ENCODE measurements at regions not wholly inside any gene's neighbourhood (a gene's known extent, or its start where the extent isn't known, plus 50 kb on each side); places are given as distances from the start of the nearest gene placed in this dataset.

- Histone ChIP-seq H3K4me2 (ENCODE audit: low read depth, low read length) (no peak overlapping the region), H3K4me1 (ENCODE audit: low read length) (no peaks in the 10 kb centered on the region), H3F3A (ENCODE audit: insufficient read depth, low read length) (no peaks in the 10 kb centered on the region), H3K79me2 (ENCODE audit: low read length) (no peaks in the 10 kb centered on the region), H4K20me1 (ENCODE audit: insufficient read depth, low read length) (no peaks in the 10 kb centered on the region), H2AFZ (ENCODE audit: low read length) (no peak overlapping the region), H3K27ac (ENCODE audit: low read length) (no peak overlapping the region), H3K4me3 (ENCODE audit: low read length) (no peak overlapping the region), H3K9ac (ENCODE audit: low read length) (no peak overlapping the region), H3K9me3 (replicated peaks; ENCODE audit: insufficient read depth, low read length) (no peaks in the 10 kb centered on the region), H3K36me3 (replicated peaks; ENCODE audit: insufficient read depth, low read length) (no peaks in the 10 kb centered on the region), H3K9me2 (replicated peaks; ENCODE audit: insufficient read depth, low read length) (no peaks in the 10 kb centered on the region), H3K27me3 (replicated peaks; ENCODE audit: insufficient read depth, low read length) (no peaks in the 10 kb centered on the region)
- TF ChIP-seq CTCF (IDR thresholded peaks at IDR 0.05; ENCODE audit: low read length) (no peak), EZH2phosphoT487 (IDR thresholded peaks at IDR 0.05; ENCODE audit: low read length) (no peak), EZH2 (optimal IDR thresholded peaks at IDR 0.05; ENCODE audit: low read depth, low read length) (no peak)
- DNase-seq, result no peak
Observed at GRCh38 chr2:106307860-106308259, 113.8 kb upstream of the UXS1 start.

GRCh38 chr2:106306387-106306786 is 112.3 kb upstream of the UXS1 start:
- H3K9me2 ChIP-seq (replicated peaks; ENCODE audit: insufficient read depth, low read length), result no peaks in the 10 kb centered on the region
- H3K4me2 ChIP-seq (ENCODE audit: low read depth, low read length), result no peak overlapping the region
- H3F3A ChIP-seq (ENCODE audit: insufficient read depth, low read length), result no peaks in the 10 kb centered on the region
- no peak for DNase-seq
- H2AFZ ChIP-seq (ENCODE audit: low read length), result no peak overlapping the region
- no peaks in the 10 kb centered on the region for H3K36me3 ChIP-seq (replicated peaks; ENCODE audit: insufficient read depth, low read length)
- H3K9ac ChIP-seq (ENCODE audit: low read length), result no peak overlapping the region
- no peaks in the 10 kb centered on the region for H3K9me3 ChIP-seq (replicated peaks; ENCODE audit: insufficient read depth, low read length)
- no peaks in the 10 kb centered on the region for H4K20me1 ChIP-seq (ENCODE audit: insufficient read depth, low read length)
- H3K4me1 ChIP-seq (ENCODE audit: low read length), result no peaks in the 10 kb centered on the region
- TF ChIP-seq CTCF (IDR thresholded peaks at IDR 0.05; ENCODE audit: low read length) (no peak), EZH2 (optimal IDR thresholded peaks at IDR 0.05; ENCODE audit: low read depth, low read length) (no peak), EZH2phosphoT487 (IDR thresholded peaks at IDR 0.05; ENCODE audit: low read length) (no peak)
- H3K4me3 ChIP-seq (ENCODE audit: low read length), result no peak overlapping the region
- H3K27ac ChIP-seq (ENCODE audit: low read length), result no peak overlapping the region
- H3K79me2 ChIP-seq (ENCODE audit: low read length), result no peaks in the 10 kb centered on the region
- no peaks in the 10 kb centered on the region for H3K27me3 ChIP-seq (replicated peaks; ENCODE audit: insufficient read depth, low read length)

GRCh38 chr2:106304612-106305184 is 110.6 kb upstream of the UXS1 start:
- Histone ChIP-seq H3K4me2 (ENCODE audit: low read depth, low read length) (no peak overlapping the region), H3K4me3 (ENCODE audit: low read length) (no peak overlapping the region), H3K79me2 (ENCODE audit: low read length) (no peaks in the 10 kb centered on the region), H2AFZ (ENCODE audit: low read length) (no peak overlapping the region), H3K9ac (ENCODE audit: low read length) (no peak overlapping the region), H3K27ac (ENCODE audit: low read length) (no peak overlapping the region), H3F3A (ENCODE audit: insufficient read depth, low read length) (no peaks in the 10 kb centered on the region), H3K4me1 (ENCODE audit: low read length) (no peaks in the 10 kb centered on the region), H3K9me3 (replicated peaks; ENCODE audit: insufficient read depth, low read length) (no peaks in the 10 kb centered on the region), H3K36me3 (replicated peaks; ENCODE audit: insufficient read depth, low read length) (no peaks in the 10 kb centered on the region), H3K27me3 (replicated peaks; ENCODE audit: insufficient read depth, low read length) (no peaks in the 10 kb centered on the region), H4K20me1 (ENCODE audit: insufficient read depth, low read length) (no peaks in the 10 kb centered on the region), H3K9me2 (replicated peaks; ENCODE audit: insufficient read depth, low read length) (no peaks in the 10 kb centered on the region)
- no peak for TF ChIP-seq EZH2phosphoT487 (IDR thresholded peaks at IDR 0.05; ENCODE audit: low read length)
- TF ChIP-seq CTCF (IDR thresholded peaks at IDR 0.05; ENCODE audit: low read length), result no peak
- TF ChIP-seq EZH2 (optimal IDR thresholded peaks at IDR 0.05; ENCODE audit: low read depth, low read length), result no peak
- DNase-seq, result no peak

All from MM.1S (cell line).